HepG2 (cell line): ENCODE measurements at regions not wholly inside any gene's neighbourhood (a gene's known extent, or its start where the extent isn't known, plus 50 kb on each side); places are given as distances from the start of the nearest gene placed in this dataset.
A peak's percentile ranks its signal among the peaks of the same experiment; 100 is the strongest.

Experiments used
- ATAC-seq: fragments of 200-7000 bp; cut with Tn5 transposase; 3 replicates; pipeline ENCODE4 v1.9.1; 2020; ENCODE audit warnings: mild to moderate bottlenecking, moderate library complexity
- BruUV-seq: library from RNA; stranded (reverse); fragments of 400-500 nt; replicated peaks from 2 replicates; lab custom pipeline; 2021; lab: Mats Ljungman, UMichigan
- CTCF ChIA-PET: fragments of 300-600 bp; formaldehyde crosslinking; extraction: SDS; loops from one replicate; lab custom pipeline; 2021; ENCODE audit warnings: low total read pairs, inconsistent platforms, low intra/inter-chr PET ratio; lab: Yijun Ruan, JAX
- POLR2A ChIA-PET: fragments of 350-600 bp; sonication (Branson Sonifier 250); formaldehyde crosslinking; loops from one replicate; lab custom pipeline; 2020; ENCODE audit warnings: antibody characterized with exemption, inconsistent platforms; lab: Yijun Ruan, JAX
- DNase-seq: peaks from one replicate; pipeline ENCODE4 v3.0.0-alpha.2; 2015; ENCODE audit warnings: low spot score
- FAIRE-seq: peaks from 3 replicates; lab custom pipeline; 2011; peaks lifted over from hg19 to GRCh38; lab: Jason Lieb, UNC
- H2AFZ ChIP-seq: one replicate; pipeline ENCODE4 v1.6.1; 2011; ENCODE audit warnings: low read length, inconsistent platforms
- H3K27ac ChIP-seq: fragments of 300-600 bp; 3 replicates; pipeline ENCODE4 v1.8.0; 2011; ENCODE audit warnings: mixed run types, mild to moderate bottlenecking, mixed read lengths, low read length, inconsistent platforms; ENCODE audit not compliant: insufficient read depth; ENCODE audit errors: extremely low read length
- H3K27me3 ChIP-seq, 2 experiments: fragments of 200-600 bp in 1 of 2; 2 replicates in 1 of 2; 3 replicates in 1 of 2; pipeline versions ENCODE4 v1.6.0 to v1.8.0; 2011; ENCODE audit warnings: low read length in 2 of 2, mild to moderate bottlenecking in 2 of 2, moderate library complexity in 2 of 2, inconsistent platforms in 1 of 2; ENCODE audit not compliant: insufficient read depth in 2 of 2, control insufficient read depth in 1 of 2
- H3K36me3 ChIP-seq, 2 experiments: fragments of 200-600 bp in 1 of 2; replicated peaks in 1 of 2; 2 replicates in 1 of 2; 3 replicates in 1 of 2; pipeline versions ENCODE4 v1.5.1 to v1.8.0; 2011; ENCODE audit warnings: low read length in 2 of 2, inconsistent platforms in 1 of 2; ENCODE audit not compliant: insufficient read depth in 2 of 2, control insufficient read depth in 1 of 2
- H3K4me1 ChIP-seq: 2 replicates; pipeline ENCODE4 v1.5.1; 2012; ENCODE audit warnings: low read length, inconsistent platforms; ENCODE audit not compliant: insufficient read depth
- H3K4me2 ChIP-seq: 2 replicates; pipeline ENCODE4 v1.6.0; 2011; ENCODE audit warnings: low read depth, low read length, inconsistent platforms
- H3K4me3 ChIP-seq, 3 experiments: fragments of 200-600 bp in 1 of 3; sonication (generic), shearing (Covaris generic) in 1 of 3; replicated peaks in 1 of 3; 2 replicates each; pipeline ENCODE4 v1.5.1; 2011 to 2016; ENCODE audit warnings: low read length in 3 of 3, inconsistent platforms in 2 of 3, low read depth in 2 of 3, mild to moderate bottlenecking in 2 of 3, control low read depth in 1 of 3, mixed read lengths in 1 of 3; ENCODE audit not compliant: insufficient read depth in 1 of 3
- H3K79me2 ChIP-seq: one replicate; pipeline ENCODE4 v1.6.1; 2011; ENCODE audit warnings: low read length, inconsistent platforms; ENCODE audit not compliant: insufficient read depth
- H3K9ac ChIP-seq: 2 replicates; pipeline ENCODE4 v1.6.0; 2011; ENCODE audit warnings: mild to moderate bottlenecking, low read depth, low read length, inconsistent platforms; ENCODE audit not compliant: insufficient read depth
- H3K9me3 ChIP-seq: 2 replicates; pipeline ENCODE4 v1.5.1; 2012; ENCODE audit warnings: mild to moderate bottlenecking, low read length
- H4K20me1 ChIP-seq: 2 replicates; pipeline ENCODE4 v1.6.0; 2011; ENCODE audit warnings: inconsistent platforms, mild to moderate bottlenecking, low read length, moderate library complexity; ENCODE audit not compliant: insufficient read depth
- ZSCAN30 ChIP-seq: sonication (generic); formaldehyde crosslinking; IDR thresholded peaks from 2 replicates; pipeline ENCODE4 v1.5.0; 2020; ENCODE audit warnings: mild to moderate bottlenecking, missing genetic modification reagents
- WGBS: methylation state at CpG from one replicate; pipeline ENCODE4 v1.1.6; 2017; ENCODE audit warnings: low lambda C conversion rate; 5-methylcytosine and 5-hydroxymethylcytosine counted together
- in situ Hi-C: cut with HindIII; loops from 2 replicates; pipeline ENCODE4 v1.10.0; 2017; ENCODE audit warnings: low pct_unique_long_range_greater_than_20kb; ENCODE audit not compliant: extremely low pct_ligation_motif_present
- intact Hi-C: fragments of 100-400 bp; cut with micrococcal nuclease; formaldehyde crosslinking; loops from one replicate; pipeline ENCODE4 v1.10.0; 2022; ENCODE audit not compliant: unreplicated experiment
- TF ChIP-seq, protein P1 (sequence below): fragments of 450-650 bp; IDR thresholded peaks from 2 replicates; pipeline ENCODE4 v1.6.1; 2016
- TF ChIP-seq, protein P2 (sequence below): sonication (generic); formaldehyde crosslinking; IDR thresholded peaks from 2 replicates; pipeline ENCODE4 v1.8.1; 2023; ENCODE audit warnings: mild to moderate bottlenecking, moderate library complexity, missing genetic modification reagents

DNA sequence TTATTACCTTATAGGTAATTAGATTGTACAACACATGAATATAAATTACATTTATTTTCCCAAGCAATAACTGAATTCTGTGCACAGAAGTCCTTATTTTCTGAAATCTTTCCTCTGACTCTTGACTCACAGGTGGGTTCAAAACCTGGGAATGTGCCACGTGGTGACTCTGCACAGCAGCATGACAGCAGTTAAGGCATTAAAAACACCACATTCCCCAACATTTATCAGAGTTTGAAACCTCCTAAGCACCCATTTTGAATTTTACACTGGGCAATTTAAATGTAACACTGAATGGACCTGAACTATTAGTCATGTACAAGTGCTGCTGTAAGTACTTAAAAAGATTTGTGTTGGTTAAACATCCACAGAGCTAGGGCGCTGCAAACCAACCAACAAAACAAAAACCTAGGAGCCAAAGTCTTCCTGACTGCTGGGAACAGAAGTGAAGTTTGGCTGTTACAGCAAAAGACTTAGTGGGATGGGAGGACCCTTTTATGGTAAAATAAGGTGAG lies 480.6 kb upstream of the CXADR start:
- ChIA-PET POLR2A (no interaction called here), CTCF (no interaction called here)
- FAIRE-seq (no peak), ATAC-seq (no peak), DNase-seq (no peak)
- BruUV-seq, result no TSS peak
- intact Hi-C loops (no loop called here), in situ Hi-C loops (no loop called here)
- no peaks in the 10 kb centered on the region for H3K27me3 ChIP-seq
- no peaks in the 10 kb centered on the region for H3K9me3 ChIP-seq
- H3K4me2 ChIP-seq, result no peak overlapping the region
- no peak overlapping the region for H3K4me3 ChIP-seq
- no peaks in the 10 kb centered on the region for H3K79me2 ChIP-seq
- H3K4me1 ChIP-seq, result no peaks in the 10 kb centered on the region
- no peaks in the 10 kb centered on the region for H4K20me1 ChIP-seq
- H3K27ac ChIP-seq, result no peak overlapping the region
- H3K36me3 ChIP-seq, result no peaks in the 10 kb centered on the region
- H3K9ac ChIP-seq, result no peak overlapping the region
- H2AFZ ChIP-seq, result no peak overlapping the region
- 0% methylated on average over 2 of the region's 2 CpGs for WGBS
- TF ChIP-seq, protein P1, sequence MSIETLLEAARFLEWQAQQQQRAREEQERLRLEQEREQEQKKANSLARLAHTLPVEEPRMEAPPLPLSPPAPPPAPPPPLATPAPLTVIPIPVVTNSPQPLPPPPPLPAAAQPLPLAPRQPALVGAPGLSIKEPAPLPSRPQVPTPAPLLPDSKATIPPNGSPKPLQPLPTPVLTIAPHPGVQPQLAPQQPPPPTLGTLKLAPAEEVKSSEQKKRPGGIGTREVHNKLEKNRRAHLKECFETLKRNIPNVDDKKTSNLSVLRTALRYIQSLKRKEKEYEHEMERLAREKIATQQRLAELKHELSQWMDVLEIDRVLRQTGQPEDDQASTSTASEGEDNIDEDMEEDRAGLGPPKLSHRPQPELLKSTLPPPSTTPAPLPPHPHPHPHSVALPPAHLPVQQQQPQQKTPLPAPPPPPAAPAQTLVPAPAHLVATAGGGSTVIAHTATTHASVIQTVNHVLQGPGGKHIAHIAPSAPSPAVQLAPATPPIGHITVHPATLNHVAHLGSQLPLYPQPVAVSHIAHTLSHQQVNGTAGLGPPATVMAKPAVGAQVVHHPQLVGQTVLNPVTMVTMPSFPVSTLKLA, result peak; percentile 71
- no peak for TF ChIP-seq ZSCAN30

DNA sequence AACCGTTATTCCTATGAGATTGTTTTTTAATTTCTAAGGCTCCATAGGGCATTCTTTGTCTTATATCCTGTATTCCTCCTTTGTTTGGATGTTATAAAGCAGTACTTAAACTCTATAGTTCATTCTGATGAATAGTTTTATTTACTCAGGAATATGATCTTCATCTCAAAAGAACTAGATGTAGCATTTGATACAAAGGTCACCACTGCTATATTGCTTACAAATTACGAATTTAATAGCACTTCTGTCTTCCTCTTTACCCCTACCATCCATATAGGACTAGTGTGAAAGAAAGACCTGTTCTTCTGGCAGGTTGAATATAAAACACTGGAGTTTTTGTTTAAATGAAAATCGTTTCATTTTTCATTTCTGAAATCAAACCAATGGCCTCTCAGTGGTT lies 468.1 kb upstream of the CXADR start:
- in situ Hi-C loops (no loop called here), intact Hi-C loops (loop anchor here (1.0 kb wide), 1 partner anchor 102 kb away; no protein-coding TSS in a partner anchor)
- H3K27me3 ChIP-seq, result no peaks in the 10 kb centered on the region
- DNase-seq (no peak), FAIRE-seq (no peak), ATAC-seq (no peak)
- no peaks in the 10 kb centered on the region for H3K9me3 ChIP-seq
- H2AFZ ChIP-seq, result no peak overlapping the region
- H3K9ac ChIP-seq, result no peak overlapping the region
- H3K4me1 ChIP-seq, result no peaks in the 10 kb centered on the region
- H3K4me3 ChIP-seq, result no peak overlapping the region
- H4K20me1 ChIP-seq, result no peaks in the 10 kb centered on the region
- TF ChIP-seq, protein P2, sequence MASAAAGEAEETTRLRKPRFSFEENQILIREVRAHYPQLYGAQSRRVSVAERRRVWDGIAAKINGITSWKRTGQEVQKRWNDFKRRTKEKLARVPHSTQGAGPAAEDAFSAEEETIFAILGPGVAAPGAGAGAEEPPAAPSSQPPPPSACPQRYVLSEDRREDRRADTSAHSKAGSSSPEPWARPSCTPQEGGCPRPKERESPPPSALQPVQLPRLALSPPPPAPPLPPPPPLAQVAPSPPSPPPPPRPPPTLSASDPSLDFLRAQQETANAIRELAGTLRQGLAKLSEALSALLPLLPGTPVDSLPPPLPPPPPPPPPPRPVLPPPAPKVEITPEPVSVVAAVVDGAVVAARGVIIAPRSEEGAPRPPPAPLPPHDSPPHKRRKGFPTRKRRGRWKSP (CRISPR knock-in tag), result no peak
- H3K79me2 ChIP-seq, result no peaks in the 10 kb centered on the region
- BruUV-seq, result no TSS peak
- ChIA-PET CTCF (no interaction called here), POLR2A (no interaction called here)
- H3K27ac ChIP-seq, result no peak overlapping the region
- 2% methylated on average over 3 of the region's 3 CpGs for WGBS
- H3K36me3 ChIP-seq, result no peaks in the 10 kb centered on the region
- H3K4me2 ChIP-seq, result no peak overlapping the region
